ENCODE measurements at regions not wholly inside any gene's neighbourhood (a gene's known extent, or its start where the extent isn't known, plus 50 kb on each side); places are given as distances from the start of the nearest gene placed in this dataset.

DNA sequence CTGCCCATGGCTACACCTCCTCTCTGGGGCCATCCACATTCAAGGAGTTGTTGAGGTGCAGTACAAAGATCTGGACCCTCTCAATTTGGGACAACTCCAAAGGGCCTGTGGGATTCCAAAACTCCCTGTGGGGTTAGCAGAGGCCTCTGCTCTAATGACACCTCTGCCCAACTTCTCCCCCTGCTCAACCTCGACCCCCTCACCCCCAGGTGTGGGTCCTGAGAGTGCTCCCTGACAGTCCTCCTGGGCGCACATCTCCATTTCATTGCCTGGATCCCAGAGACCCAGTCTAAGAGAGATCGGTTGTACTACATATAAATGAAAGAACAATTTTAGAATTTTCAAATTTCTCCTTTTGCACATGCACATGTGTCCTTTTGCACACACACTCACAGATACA is 73.0 kb upstream of the NKD1 start:
- Histone ChIP-seq H3K36me3 (no peaks in the 10 kb centered on the region; the same call in 1 of the 2 replicates), H3K27me3 (ENCODE audit: insufficient read depth, low read depth, severe bottlenecking) (no peaks in the 10 kb centered on the region), H3K4me3 (ENCODE audit: low read depth, low read length) (no peak overlapping the region), H3K9me3 (ENCODE audit: severe bottlenecking) (no peaks in the 10 kb centered on the region), H3K27ac (no peak overlapping the region)
- TF ChIP-seq, protein P1, sequence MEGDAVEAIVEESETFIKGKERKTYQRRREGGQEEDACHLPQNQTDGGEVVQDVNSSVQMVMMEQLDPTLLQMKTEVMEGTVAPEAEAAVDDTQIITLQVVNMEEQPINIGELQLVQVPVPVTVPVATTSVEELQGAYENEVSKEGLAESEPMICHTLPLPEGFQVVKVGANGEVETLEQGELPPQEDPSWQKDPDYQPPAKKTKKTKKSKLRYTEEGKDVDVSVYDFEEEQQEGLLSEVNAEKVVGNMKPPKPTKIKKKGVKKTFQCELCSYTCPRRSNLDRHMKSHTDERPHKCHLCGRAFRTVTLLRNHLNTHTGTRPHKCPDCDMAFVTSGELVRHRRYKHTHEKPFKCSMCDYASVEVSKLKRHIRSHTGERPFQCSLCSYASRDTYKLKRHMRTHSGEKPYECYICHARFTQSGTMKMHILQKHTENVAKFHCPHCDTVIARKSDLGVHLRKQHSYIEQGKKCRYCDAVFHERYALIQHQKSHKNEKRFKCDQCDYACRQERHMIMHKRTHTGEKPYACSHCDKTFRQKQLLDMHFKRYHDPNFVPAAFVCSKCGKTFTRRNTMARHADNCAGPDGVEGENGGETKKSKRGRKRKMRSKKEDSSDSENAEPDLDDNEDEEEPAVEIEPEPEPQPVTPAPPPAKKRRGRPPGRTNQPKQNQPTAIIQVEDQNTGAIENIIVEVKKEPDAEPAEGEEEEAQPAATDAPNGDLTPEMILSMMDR (IDR thresholded peaks at IDR 0.05; ENCODE audit: low read depth, low read length) = no peak
- no peak for DNase-seq

DNA sequence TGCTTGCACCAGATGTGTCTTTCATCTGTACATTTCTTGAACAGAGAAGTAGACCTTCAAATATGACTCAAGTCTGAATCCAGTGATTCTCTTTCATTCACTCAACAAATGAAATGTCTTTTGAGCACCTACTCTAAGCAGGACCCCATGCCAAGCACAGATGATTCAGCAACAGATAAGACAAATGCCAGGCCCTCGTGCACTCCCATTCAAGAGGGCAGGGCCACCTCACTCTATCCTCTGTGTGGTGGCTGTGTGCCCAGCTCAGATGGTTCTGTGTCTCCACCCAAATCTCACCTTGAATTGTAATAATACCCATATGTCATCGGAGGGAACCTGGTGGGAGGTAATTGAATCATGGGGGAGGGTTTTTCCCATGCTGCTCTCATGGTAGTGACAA is 74.1 kb upstream of the NKD1 start:
- DNase-seq = no peak
- no peak overlapping the region for H3K27ac ChIP-seq
- no peaks in the 10 kb centered on the region; the same call in 1 of the 2 replicates for H3K36me3 ChIP-seq
- H3K27me3 ChIP-seq (ENCODE audit: insufficient read depth, low read depth, severe bottlenecking) = no peaks in the 10 kb centered on the region
- no peaks in the 10 kb centered on the region for H3K9me3 ChIP-seq (ENCODE audit: severe bottlenecking)
- no peak overlapping the region for H3K4me3 ChIP-seq (ENCODE audit: low read depth, low read length)
- TF ChIP-seq, protein P1 (IDR thresholded peaks at IDR 0.05; ENCODE audit: low read depth, low read length) = no peak

DNA sequence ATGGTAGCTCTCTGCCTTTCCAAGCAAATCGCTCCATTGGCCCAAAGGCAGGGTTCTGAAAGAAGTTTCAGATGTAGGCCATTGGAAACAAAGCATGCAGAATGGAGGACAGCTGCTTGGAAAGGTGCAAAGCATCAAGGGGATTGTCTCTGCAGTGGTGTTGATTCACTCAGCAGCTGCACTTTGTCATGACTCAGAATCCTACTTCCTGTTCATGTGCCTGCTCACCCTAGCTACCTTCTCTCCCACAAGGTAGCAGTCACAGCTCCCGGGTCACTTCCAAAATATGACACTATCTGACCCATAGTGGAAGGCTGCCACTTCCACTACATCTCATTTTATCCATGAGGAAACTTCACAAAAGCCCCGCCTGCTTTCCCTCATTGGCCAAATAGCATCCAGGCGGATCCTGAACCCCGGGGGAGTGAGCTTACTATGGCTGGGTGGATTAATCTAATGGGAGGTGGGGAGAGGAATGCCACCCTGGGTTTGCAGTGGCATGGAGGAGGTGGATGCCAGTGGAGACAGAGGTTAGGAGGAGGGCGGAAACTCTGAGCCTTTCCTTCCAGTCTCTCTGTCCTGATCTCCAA is 74.7 kb upstream of the NKD1 start:
- Histone ChIP-seq H3K27ac (no peak overlapping the region), H3K9me3 (ENCODE audit: severe bottlenecking) (no peaks in the 10 kb centered on the region), H3K27me3 (ENCODE audit: insufficient read depth, low read depth, severe bottlenecking) (no peaks in the 10 kb centered on the region), H3K4me3 (ENCODE audit: low read depth, low read length) (no peak overlapping the region), H3K36me3 (no peaks in the 10 kb centered on the region; the same call in 1 of the 2 replicates)
- TF ChIP-seq, protein P1 (IDR thresholded peaks at IDR 0.05; ENCODE audit: low read depth, low read length) = no peak
- DNase-seq = no peak

DNA sequence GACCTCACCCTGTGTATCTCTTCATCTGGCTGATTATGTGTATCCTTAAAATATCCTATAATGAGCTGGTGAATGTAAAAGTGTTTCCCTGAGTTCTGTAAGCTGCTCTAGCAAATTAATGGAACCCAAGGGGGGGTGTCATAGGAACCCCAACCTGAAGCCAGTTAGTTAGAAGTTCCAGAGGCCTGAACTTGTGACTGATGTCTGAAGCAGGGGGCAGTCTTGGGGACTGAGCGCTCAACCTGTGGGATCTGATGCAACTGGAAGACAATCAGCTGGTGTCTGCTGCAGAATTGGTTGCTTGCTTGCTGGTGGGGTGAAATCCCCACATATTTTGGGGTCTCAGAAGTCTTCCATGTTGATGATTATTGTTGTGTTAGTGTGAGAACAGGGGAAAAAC is 75.7 kb upstream of the NKD1 start:
- Histone ChIP-seq H3K4me3 (ENCODE audit: low read depth, low read length) (no peak overlapping the region), H3K36me3 (no peaks in the 10 kb centered on the region; the same call in 1 of the 2 replicates), H3K27me3 (ENCODE audit: insufficient read depth, low read depth, severe bottlenecking) (no peaks in the 10 kb centered on the region), H3K9me3 (ENCODE audit: severe bottlenecking) (no peaks in the 10 kb centered on the region), H3K27ac (no peak overlapping the region)
- no peak for DNase-seq
- TF ChIP-seq, protein P1 (IDR thresholded peaks at IDR 0.05; ENCODE audit: low read depth, low read length) = no peak

DNA sequence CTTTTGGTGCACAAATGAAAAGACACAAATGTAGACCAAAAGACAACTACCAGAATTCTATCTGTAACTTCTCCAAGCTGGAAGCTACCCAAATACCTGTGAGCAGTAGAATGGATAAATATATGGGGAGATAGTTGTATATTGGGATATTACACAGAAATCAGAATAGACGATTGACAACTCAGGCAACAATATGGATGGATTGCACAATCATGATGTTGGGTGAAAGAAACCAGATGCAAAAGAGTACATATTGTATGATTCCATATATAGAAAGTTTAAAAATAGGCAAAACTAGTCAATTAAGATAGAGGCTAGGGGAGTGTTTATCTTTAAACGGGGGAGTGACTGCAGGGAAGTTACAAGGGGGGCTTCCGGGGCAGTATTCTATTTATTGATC is 77.5 kb upstream of the NKD1 start:
- DNase-seq = no peak
- no peak overlapping the region for H3K4me3 ChIP-seq (ENCODE audit: low read depth, low read length)
- no peak overlapping the region for H3K27ac ChIP-seq
- TF ChIP-seq, protein P1 (IDR thresholded peaks at IDR 0.05; ENCODE audit: low read depth, low read length) = no peak
- H3K9me3 ChIP-seq (ENCODE audit: severe bottlenecking) = no peaks in the 10 kb centered on the region
- H3K27me3 ChIP-seq (ENCODE audit: insufficient read depth, low read depth, severe bottlenecking) = no peaks in the 10 kb centered on the region
- no peaks in the 10 kb centered on the region; the same call in 1 of the 2 replicates for H3K36me3 ChIP-seq

DNA sequence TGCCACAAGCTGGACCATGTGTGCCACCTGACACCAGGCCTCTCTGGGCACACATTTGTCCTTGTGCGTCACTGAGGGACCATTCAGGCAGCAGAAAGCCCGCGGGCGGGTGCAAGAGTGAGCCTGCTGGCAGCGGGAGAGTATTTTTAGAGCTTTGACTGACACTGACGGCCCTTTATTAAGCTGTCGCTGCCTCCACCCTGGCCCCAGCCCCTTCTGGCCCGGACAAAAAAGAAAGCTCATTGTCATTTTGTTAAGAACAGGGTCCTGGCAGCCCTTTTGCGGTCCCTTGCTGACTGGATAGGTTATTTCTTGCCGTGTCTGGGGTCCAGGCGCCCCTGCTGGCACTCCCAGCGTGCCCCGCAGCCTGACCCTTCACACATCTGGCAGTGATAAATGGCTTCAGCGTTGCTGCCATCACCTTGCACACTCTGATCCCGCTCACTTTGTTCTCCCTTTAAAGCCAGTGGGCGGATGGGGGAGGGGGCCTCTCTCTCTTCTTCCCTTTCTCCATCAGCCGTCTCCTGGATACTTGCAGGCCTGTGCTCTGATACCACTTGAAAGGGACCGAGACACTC is 78.4 kb upstream of the NKD1 start:
- Histone ChIP-seq H3K9me3 (ENCODE audit: severe bottlenecking) (no peaks in the 10 kb centered on the region), H3K27me3 (ENCODE audit: insufficient read depth, low read depth, severe bottlenecking) (no peaks in the 10 kb centered on the region), H3K36me3 (no peaks in the 10 kb centered on the region; the same call in 1 of the 2 replicates), H3K4me3 (ENCODE audit: low read depth, low read length) (no peak overlapping the region), H3K27ac (no peak overlapping the region)
- TF ChIP-seq, protein P1 (IDR thresholded peaks at IDR 0.05; ENCODE audit: low read depth, low read length) = no peak
- DNase-seq = no peak

All from WERI-Rb-1 (cell line).